GM19395 (cell line): ENCODE measurements at regions not wholly inside any gene's neighbourhood (a gene's known extent, or its start where the extent isn't known, plus 50 kb on each side); places are given as distances from the start of the nearest gene placed in this dataset.

Source experiments
- ATAC-seq: cut with Tn5 transposase; IDR thresholded peaks from one replicate; pipeline ENCODE4 v1.9.1; 2021; ENCODE audit warnings: mild to moderate bottlenecking, moderate library complexity; ENCODE audit not compliant: unreplicated experiment

- ATAC-seq: no peak
Measured at GRCh38 chr17:73803964-73804435, 159.8 kb upstream of the SDK2 start.

- ATAC-seq: no peak
Measured at GRCh38 chr17:73806768-73807167, 162.5 kb upstream of the SDK2 start.

GRCh38 chr17:73813201-73813600 is 169.0 kb upstream of the SDK2 start:
- ATAC-seq: no peak

DNA sequence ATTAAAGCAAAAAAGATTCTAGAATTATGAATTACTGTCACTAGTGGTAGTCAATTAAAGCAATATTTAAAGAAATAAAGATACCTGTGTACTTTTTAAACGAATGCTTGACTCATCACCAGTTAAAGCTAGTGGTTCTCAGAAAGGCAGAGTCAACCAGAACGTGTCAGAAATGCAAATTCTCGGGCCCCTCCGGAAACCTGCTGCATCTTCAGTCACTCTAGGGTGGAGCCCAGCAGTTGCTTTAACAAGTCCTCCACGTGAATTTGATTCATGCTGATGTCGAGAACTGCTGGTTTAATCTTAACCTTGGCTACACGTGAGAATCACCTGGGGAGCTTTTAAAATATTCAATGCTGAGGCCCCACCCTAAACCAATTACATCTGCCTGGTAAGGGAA is 169.8 kb upstream of the SDK2 start:
- ATAC-seq: no peak

- ATAC-seq: no peak
Measured at GRCh38 chr17:73815474-73815873, 171.2 kb upstream of the SDK2 start.

- ATAC-seq: no peak
Measured at GRCh38 chr17:73819440-73820395, 175.5 kb upstream of the SDK2 start.

GRCh38 chr17:73820686-73821448 is 176.6 kb upstream of the SDK2 start:
- no peak for ATAC-seq

DNA sequence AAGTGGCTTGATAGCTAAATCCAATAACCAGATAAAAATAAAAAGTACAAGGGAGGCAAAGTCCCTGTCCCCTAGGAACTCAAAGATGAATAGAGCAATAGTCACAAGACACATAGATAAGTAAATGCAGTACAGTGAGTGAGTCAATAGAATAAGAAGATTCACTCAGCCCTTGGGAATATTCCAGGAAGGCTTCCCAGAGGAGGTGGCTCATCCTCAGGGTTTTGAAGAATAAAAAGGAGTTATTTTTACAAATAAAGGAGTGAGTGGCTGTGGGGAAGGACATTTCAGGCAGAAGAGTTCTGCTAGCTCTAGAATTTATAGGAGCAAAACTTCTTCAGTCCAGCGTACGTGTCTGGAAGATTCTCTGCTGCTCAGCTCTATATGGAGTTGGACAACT is 177.4 kb upstream of the SDK2 start:
- no peak for ATAC-seq

DNA sequence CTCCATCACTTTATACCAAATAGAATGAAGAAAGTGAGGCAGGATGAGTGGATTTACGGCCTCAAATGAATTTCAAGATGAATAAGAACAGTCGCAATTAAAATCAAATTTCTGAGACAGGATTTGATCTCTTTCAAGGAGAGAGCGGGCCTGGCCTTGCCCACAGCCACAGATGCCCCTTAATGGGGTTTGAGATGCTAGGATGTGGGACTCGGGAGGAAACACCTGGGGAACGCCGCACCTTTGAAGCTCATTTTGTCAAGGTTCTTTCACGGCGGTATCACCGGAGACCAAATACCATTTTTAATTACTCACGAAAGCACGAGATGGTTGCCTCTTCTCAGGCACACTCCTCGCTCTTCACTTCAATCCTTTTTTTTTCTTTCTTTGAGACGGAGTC is 178.1 kb upstream of the SDK2 start:
- ATAC-seq: no peak

DNA sequence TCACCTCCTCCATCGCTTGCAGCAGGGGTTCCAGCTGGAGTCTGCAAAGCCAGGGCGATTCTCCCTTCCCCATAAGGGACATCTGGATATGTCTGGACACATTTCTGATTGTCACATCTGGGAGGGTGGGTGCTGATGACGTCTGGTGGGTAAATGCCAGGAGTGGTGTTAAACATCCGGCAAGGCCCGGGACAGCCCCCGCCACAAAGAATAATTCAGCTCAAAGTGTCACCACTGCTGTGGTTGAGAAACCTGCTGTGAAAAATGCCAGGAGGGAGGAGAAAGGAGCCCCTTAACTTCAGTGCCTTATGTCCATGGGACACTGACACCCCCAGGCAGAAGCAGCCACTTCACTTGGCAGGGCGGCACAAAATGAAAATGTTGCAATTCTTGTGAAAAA is 179.4 kb upstream of the SDK2 start:
- no peak for ATAC-seq

DNA sequence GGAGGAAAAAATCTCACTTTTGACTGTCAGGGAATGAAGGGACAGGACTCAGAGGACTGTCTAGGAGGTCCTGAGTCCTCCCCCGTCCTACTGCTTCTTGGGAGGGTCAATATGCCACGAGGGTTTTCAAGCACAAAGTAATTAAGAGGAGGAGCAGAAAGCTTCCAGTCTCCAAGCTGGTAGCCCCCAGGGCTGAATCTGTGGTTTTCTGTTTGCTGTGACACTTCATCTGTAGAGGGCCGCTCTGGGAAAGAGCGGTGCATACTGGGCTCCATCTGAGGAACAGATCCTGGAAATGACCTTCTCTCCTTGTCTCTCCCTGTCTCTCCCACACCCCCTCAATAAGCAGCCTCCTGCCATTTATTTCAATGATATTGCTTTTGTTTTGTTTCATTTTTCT is 180.1 kb upstream of the SDK2 start:
- ATAC-seq: no peak

DNA sequence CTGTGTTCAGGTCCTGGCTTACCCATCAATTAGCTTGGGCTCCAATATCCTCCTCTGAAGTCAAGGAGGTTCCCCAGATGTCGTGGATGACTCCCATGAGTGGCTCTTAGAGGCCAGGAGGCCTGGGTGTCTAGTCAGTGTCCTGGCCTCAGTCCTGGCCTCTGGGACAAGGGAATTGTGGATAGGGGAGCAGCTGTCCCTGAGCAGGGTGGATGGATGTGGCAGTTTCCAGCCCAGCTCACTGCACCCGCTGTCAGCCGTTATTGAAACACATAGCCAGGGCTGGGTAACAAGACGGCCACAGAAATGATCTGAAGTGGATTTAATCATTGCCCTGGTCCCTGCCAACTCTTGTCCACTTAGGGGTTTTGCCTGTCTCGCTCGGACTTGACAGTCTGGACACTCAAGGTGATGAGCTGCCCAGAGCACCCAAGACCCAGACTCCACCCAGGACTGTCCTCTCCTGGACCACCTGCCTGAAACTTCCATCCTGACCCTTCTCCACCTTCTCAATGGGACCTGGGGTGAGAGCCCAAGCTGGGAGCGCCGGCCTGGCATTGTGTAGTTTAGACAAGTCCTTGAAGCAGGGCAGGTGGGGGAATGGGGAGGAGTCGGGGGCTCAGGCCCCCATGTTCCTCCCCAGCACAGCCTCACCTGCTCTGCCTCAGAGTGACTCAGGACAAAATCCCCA is 182.1 kb upstream of the SDK2 start:
- no peak for ATAC-seq

GRCh38 chr17:73826872-73827228 is 182.6 kb upstream of the SDK2 start:
- no peak for ATAC-seq

DNA sequence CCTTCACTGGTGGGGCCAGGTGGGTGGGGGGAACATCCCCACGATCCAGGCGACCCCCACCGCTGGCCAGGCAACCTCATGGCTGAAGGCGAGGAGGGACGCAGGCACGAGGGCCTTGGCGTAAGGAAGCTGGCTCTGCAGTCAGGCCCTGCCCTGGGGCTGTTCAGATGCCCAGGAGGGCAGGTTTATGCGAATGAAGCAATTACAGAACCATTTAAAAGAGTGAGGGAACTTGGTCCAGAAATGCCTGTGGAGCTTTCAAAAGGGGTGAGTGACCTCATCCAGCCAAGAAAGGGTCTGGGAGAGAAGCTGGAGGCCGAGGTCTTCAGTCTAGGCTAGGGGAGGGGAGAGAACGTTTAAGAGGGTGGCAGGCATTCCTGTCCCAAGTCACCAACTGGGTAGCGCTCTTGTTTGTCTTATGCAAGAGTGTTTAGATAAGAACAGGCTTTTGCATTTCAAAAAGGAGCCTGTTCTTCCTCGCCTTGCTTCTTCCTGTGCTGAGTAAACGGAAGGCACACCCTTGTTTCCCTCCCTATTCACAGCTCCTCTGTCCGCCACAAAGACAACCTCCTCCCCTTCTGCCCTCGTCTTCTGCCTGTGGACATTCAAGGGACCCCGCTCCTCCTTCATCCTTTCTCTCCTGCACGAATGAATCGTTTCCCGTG is 183.5 kb upstream of the SDK2 start:
- no peak for ATAC-seq

GRCh38 chr17:73829676-73830280 is 185.5 kb upstream of the SDK2 start:
- ATAC-seq: no peak

DNA sequence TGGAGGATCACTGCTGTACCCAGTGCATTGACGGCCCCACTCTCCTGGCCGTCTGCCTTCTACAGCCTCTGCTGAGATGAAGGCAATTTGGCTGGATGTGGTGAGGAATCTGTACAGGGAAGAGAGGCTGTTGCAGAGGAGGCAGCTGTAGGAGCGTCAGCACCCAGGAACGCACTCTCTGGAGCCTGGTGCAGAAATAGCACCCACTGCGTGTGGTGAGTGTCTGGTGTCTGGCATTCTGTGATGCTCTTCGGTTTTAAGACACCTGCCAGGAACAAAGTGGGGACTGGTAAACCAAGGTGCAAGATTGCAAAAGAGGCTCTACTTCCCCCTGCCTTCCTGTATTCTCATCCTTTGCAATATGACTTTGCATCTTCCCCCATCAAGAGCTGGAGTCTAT is 187.5 kb upstream of the SDK2 start:
- ATAC-seq: no peak

DNA sequence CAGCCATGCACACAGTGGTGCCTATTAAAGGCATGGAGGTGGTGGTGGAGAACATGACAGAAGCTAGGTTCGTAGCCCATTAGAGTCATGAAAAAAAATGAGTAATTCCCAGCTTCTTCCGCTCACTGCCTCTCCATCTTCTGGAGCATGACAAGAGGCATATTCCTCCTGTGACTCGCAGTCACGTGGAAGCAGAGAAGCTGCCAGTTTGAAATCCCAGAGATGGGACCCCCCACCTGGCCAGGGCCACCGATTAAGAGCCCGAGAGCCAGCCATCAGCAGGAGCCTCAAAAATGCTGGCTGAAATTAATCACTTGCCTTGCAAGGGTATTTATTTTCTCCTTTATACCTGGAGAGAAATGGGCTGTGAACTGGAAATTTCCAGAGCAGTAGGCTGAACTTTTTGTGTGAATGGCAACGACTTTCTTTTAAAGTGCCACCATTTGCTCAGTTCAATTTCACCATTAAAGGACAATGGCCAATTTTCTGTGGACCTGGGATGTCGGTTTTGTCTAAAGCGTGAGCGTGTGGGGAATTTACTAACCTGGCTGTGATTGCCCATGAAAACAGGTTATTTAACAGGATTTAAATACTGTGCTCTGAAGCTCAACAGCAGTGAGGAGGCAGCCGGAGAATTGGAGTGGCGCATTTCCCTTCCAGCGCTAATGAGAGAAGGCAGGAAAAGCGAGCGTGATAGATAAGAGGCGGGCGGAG is 189.7 kb upstream of the SDK2 start:
- ATAC-seq: no peak

GRCh38 chr17:73834684-73835343 is 190.6 kb upstream of the SDK2 start:
- ATAC-seq: no peak

DNA sequence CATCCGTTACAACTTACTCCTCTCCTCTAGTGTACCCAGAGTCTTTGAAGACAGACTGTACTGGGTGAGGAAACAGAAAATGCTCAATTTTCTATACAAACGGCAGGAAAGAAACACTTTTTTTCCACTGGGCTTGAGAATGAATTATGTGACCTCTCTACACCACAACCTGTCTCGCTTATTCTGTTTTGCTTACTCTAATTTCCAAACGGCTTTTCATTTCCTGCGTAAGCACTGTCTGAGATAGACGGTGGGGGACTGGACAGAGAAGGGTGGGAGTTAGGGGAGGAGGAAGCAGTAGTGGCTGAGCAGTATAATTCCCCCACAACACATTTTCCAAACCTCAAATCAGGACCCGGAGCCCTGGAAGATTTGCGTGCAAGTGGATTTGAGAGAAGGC is 191.4 kb upstream of the SDK2 start:
- ATAC-seq: no peak
